ENCODE measurements at regions not wholly inside any gene's neighbourhood (a gene's known extent, or its start where the extent isn't known, plus 50 kb on each side); places are given as distances from the start of the nearest gene placed in this dataset.

- H3K4me1 ChIP-seq = no peaks in the 10 kb centered on the region
- H3K36me3 ChIP-seq = no peaks in the 10 kb centered on the region
- DNase-seq (no peak), ATAC-seq (no peak)
- intact Hi-C loops (cut with DNase I; ENCODE audit: low total_unique reads) = no loop called here
- no peak overlapping the region for H3K27ac ChIP-seq
- no peak overlapping the region for H3K4me3 ChIP-seq
- no peaks in the 10 kb centered on the region for H3K27me3 ChIP-seq
- in situ Hi-C loops (cut with MboI; ENCODE audit: low sequenced_read_pairs in 4 of 4) = no loop called here
- no peaks in the 10 kb centered on the region for H3K9me3 ChIP-seq
- TF ChIP-seq POLR2A (IDR thresholded peaks at IDR 0.05) (no peak), CTCF (IDR thresholded peaks at IDR 0.05 in 4 of 5, conservative IDR thresholded peaks at IDR 0.05 in 1 of 5) (no peak)
Measured at GRCh38 chr16:82248677-82249076, 78.7 kb upstream of the MPHOSPH6 start.

DNA sequence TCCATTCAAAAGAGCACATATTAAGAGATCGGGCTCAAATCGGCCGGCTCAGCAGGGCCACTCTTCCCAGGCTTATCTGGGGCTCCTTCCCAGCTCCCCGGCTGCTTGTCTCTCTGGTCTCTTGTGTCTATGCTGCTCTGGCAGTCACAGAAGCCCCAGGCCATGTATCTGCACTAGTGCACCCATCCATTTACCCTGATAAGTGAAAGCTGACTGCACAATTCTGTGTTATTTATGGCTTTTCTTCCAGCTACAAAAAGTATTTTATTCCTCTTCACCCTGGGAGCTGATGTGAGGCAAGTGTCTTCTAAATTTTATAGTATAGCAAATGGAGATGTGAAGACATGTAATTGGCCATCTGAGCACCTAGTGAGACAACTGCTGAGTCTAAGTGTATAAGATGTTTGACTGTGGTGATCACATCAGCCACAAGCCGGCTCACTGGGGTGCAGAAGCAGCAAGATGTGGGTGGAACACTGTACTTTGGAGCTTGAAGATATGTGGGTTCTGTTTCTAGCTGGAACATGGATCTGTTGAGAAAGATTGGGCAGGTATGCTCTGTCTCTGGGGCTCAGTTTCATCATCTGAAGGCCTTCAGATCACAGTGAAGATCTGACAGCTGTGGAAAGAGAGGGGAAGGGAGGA is 78.1 kb upstream of the MPHOSPH6 start:
- TF ChIP-seq CTCF (IDR thresholded peaks at IDR 0.05 in 4 of 5, conservative IDR thresholded peaks at IDR 0.05 in 1 of 5) (no peak), POLR2A (IDR thresholded peaks at IDR 0.05) (no peak)
- DNase-seq (no peak), ATAC-seq (no peak)
- intact Hi-C loops (cut with DNase I; ENCODE audit: low total_unique reads) (no loop called here), in situ Hi-C loops (cut with MboI; ENCODE audit: low sequenced_read_pairs in 4 of 4) (no loop called here)
- no peaks in the 10 kb centered on the region for H3K9me3 ChIP-seq
- H3K4me3 ChIP-seq = no peak overlapping the region
- no peak overlapping the region for H3K27ac ChIP-seq
- no peaks in the 10 kb centered on the region for H3K36me3 ChIP-seq
- no peaks in the 10 kb centered on the region for H3K4me1 ChIP-seq
- no peaks in the 10 kb centered on the region for H3K27me3 ChIP-seq

DNA sequence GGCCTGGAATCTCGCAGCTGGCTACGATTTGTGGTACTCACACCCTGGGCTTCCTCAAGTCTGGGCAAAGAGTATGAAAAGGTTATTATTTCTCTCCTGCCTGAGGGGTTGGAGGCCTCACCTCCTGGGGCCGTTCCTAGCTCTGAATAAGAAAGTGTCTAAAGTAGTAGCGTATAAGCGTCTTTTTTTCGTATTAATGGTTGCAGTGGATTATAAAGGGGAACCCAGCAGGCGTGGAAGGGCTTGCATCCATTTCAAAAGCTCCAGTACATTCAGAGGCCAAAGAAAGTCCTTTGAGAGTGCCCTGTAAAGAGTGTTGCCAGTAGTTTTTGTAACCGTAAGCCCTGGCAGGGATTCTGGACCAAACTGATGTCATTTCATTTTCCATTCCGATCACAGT is 72.2 kb upstream of the MPHOSPH6 start:
- in situ Hi-C loops (cut with MboI; ENCODE audit: low sequenced_read_pairs in 4 of 4) = no loop called here
- Histone ChIP-seq H3K4me3 (no peak overlapping the region), H3K4me1 (no peaks in the 10 kb centered on the region), H3K27ac (no peak overlapping the region), H3K36me3 (no peaks in the 10 kb centered on the region), H3K27me3 (no peaks in the 10 kb centered on the region), H3K9me3 (no peaks in the 10 kb centered on the region)
- TF ChIP-seq POLR2A (IDR thresholded peaks at IDR 0.05) = no peak
- TF ChIP-seq CTCF (IDR thresholded peaks at IDR 0.05 in 4 of 5, conservative IDR thresholded peaks at IDR 0.05 in 1 of 5) = no peak
- no peak for ATAC-seq
- DNase-seq = no peak
- intact Hi-C loops (cut with DNase I; ENCODE audit: low total_unique reads) = no loop called here

GRCh38 chr16:82241469-82242052 is 71.5 kb upstream of the MPHOSPH6 start:
- in situ Hi-C loops (cut with MboI; ENCODE audit: low sequenced_read_pairs in 4 of 4) (no loop called here), intact Hi-C loops (cut with DNase I; ENCODE audit: low total_unique reads) (no loop called here)
- Histone ChIP-seq H3K4me3 (no peak overlapping the region), H3K27me3 (no peaks in the 10 kb centered on the region), H3K36me3 (no peaks in the 10 kb centered on the region), H3K27ac (no peak overlapping the region), H3K4me1 (no peaks in the 10 kb centered on the region), H3K9me3 (no peaks in the 10 kb centered on the region)
- no peak for DNase-seq
- ATAC-seq = no peak
- TF ChIP-seq CTCF (IDR thresholded peaks at IDR 0.05 in 4 of 5, conservative IDR thresholded peaks at IDR 0.05 in 1 of 5) = no peak
- no peak for TF ChIP-seq POLR2A (IDR thresholded peaks at IDR 0.05)

DNA sequence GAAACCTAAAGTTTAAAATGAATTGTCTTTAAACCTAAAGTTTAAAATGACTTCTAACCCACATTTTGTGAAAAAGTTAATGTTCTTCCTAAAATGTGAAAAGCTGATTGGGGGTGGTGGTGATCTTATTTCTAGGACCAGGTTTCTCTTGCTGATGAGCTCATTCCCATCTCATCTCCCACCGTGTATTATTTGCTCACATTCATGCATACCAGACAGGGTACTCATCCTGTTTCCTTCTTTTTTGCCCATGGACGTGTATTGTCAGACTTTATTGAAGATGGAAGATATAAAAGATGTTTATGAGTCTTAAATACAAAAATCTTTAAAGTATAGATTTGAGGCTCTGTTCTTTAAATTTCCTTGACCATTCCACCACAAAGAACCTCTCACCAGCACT is 70.1 kb upstream of the MPHOSPH6 start:
- Histone ChIP-seq H3K4me1 (no peaks in the 10 kb centered on the region), H3K36me3 (no peaks in the 10 kb centered on the region), H3K9me3 (no peaks in the 10 kb centered on the region), H3K4me3 (no peak overlapping the region), H3K27me3 (no peaks in the 10 kb centered on the region), H3K27ac (no peak overlapping the region)
- ATAC-seq = no peak
- TF ChIP-seq CTCF (IDR thresholded peaks at IDR 0.05 in 4 of 5, conservative IDR thresholded peaks at IDR 0.05 in 1 of 5) = no peak
- TF ChIP-seq POLR2A (IDR thresholded peaks at IDR 0.05) = no peak
- intact Hi-C loops (cut with DNase I; ENCODE audit: low total_unique reads) (no loop called here), in situ Hi-C loops (cut with MboI; ENCODE audit: low sequenced_read_pairs in 4 of 4) (no loop called here)
- no peak for DNase-seq
